Osteocyte (in vitro differentiated cells): ENCODE measurements at regions not wholly inside any gene's neighbourhood (a gene's known extent, or its start where the extent isn't known, plus 50 kb on each side); places are given as distances from the start of the nearest gene placed in this dataset.

Experiments
- DNase-seq: peaks from one replicate; pipeline ENCODE4 v3.0.0; 2021; ENCODE audit warnings: mixed read lengths; ENCODE audit not compliant: unreplicated experiment; ENCODE audit errors: extremely low spot score
- H3K27ac Mint-ChIP-seq: one replicate; pipeline ENCODE4 v1.8.0; 2021; ENCODE audit warnings: mild to moderate bottlenecking, mixed read lengths; ENCODE audit not compliant: unreplicated experiment
- H3K27me3 Mint-ChIP-seq: one replicate; pipeline ENCODE4 v1.8.0; 2021; ENCODE audit warnings: mixed read lengths; ENCODE audit not compliant: unreplicated experiment
- H3K36me3 Mint-ChIP-seq: one replicate; pipeline ENCODE4 v1.8.0; 2021; ENCODE audit warnings: mixed read lengths; ENCODE audit not compliant: unreplicated experiment
- H3K4me1 Mint-ChIP-seq: one replicate; pipeline ENCODE4 v1.8.0; 2021; ENCODE audit warnings: mixed read lengths; ENCODE audit not compliant: unreplicated experiment
- H3K4me3 Mint-ChIP-seq: one replicate; pipeline ENCODE4 v1.8.0; 2021; ENCODE audit warnings: mild to moderate bottlenecking, moderate library complexity, mixed read lengths; ENCODE audit not compliant: unreplicated experiment
- H3K9me3 Mint-ChIP-seq: one replicate; pipeline ENCODE4 v1.8.0; 2021; ENCODE audit warnings: mixed read lengths; ENCODE audit not compliant: unreplicated experiment
- CTCF ChIP-seq: fragments of 200-600 bp; sonication (generic); IDR thresholded peaks from 2 replicates; pipeline ENCODE4 v1.5.0; 2021; ENCODE audit warnings: antibody characterized with exemption, mild to moderate bottlenecking, moderate library complexity

GRCh38 chr4:96602661-96603060 lies 762.8 kb downstream of the PDHA2 start:
- no peak overlapping the region for H3K27ac Mint-ChIP-seq
- H3K4me1 Mint-ChIP-seq = no peaks in the 10 kb centered on the region
- H3K9me3 Mint-ChIP-seq = no peaks in the 10 kb centered on the region
- H3K27me3 Mint-ChIP-seq = no peaks in the 10 kb centered on the region
- no peaks in the 10 kb centered on the region for H3K36me3 Mint-ChIP-seq
- TF ChIP-seq CTCF = no peak
- DNase-seq = no peak
- H3K4me3 Mint-ChIP-seq = no peak overlapping the region

- no peak for DNase-seq
- Mint-ChIP-seq H3K4me3 (no peak overlapping the region), H3K36me3 (no peaks in the 10 kb centered on the region), H3K27me3 (no peaks in the 10 kb centered on the region), H3K9me3 (no peaks in the 10 kb centered on the region), H3K27ac (no peak overlapping the region), H3K4me1 (no peaks in the 10 kb centered on the region)
- TF ChIP-seq CTCF = no peak
Observed at GRCh38 chr4:96603641-96604040, 763.7 kb downstream of the PDHA2 start.

- Mint-ChIP-seq H3K27me3 (no peaks in the 10 kb centered on the region), H3K27ac (no peak overlapping the region), H3K36me3 (no peaks in the 10 kb centered on the region), H3K9me3 (no peaks in the 10 kb centered on the region), H3K4me3 (no peak overlapping the region), H3K4me1 (no peaks in the 10 kb centered on the region)
- no peak for DNase-seq
- no peak for TF ChIP-seq CTCF
Observed at GRCh38 chr4:96606451-96606850, 766.6 kb downstream of the PDHA2 start.

- Mint-ChIP-seq H3K27me3 (no peaks in the 10 kb centered on the region), H3K4me3 (no peak overlapping the region), H3K9me3 (no peaks in the 10 kb centered on the region), H3K27ac (no peak overlapping the region), H3K4me1 (no peaks in the 10 kb centered on the region), H3K36me3 (no peaks in the 10 kb centered on the region)
- DNase-seq = no peak
- TF ChIP-seq CTCF = no peak
Observed at GRCh38 chr4:96626023-96626422, 786.1 kb downstream of the PDHA2 start.

DNA sequence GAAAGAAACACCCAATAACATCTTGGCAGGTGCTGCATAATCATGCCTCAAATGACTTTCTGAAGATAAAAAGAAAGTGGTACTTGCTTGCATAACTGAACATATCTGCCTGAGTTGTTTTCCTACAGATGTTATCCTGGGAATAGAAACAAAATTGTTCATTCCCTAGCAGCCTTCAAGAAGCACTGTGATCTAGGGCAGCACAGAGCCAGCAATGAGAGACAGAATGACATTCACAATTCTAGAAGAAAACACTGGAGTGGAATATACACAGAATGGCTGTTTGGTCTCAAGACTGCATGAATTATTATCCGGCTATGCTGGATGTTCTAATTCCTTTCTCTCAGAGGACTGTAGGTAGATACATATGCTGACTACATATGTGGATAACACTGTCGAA lies 790.9 kb downstream of the PDHA2 start:
- Mint-ChIP-seq H3K27ac (no peak overlapping the region), H3K36me3 (no peaks in the 10 kb centered on the region), H3K4me1 (no peaks in the 10 kb centered on the region), H3K4me3 (no peak overlapping the region), H3K27me3 (no peaks in the 10 kb centered on the region), H3K9me3 (no peaks in the 10 kb centered on the region)
- no peak for TF ChIP-seq CTCF
- DNase-seq = no peak
